ENCODE measurements at regions not wholly inside any gene's neighbourhood (a gene's known extent, or its start where the extent isn't known, plus 50 kb on each side); places are given as distances from the start of the nearest gene placed in this dataset.
"Not testable (repeated sequence)": the region's sequence is repeated elsewhere in the genome, so short reads cannot be mapped to it uniquely, and the experiment has no call there.

DNA sequence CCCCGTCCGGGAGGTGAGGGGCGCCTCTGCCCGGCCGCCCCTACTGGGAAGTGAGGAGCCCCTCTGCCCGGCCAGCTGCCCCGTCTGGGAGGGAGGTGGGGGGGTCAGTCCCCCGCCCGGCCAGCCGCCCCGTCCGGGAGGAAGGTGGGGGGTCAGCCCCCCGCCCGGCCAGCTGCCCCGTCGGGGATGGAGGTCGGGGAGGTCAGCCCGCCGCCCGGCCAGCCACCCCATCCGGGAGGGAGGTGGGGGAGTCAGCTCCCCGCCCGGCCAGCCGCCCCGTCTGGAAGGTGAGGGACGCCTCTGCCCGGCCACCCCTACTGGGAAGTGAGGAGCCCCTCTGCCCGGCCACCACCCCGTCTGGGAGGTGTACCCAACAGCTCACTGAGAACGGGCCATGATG, 175.3 kb upstream of the CRIM1 start:
- H3K79me2 ChIP-seq (ENCODE audit: insufficient read depth, low read length); H3K27me3 ChIP-seq (ENCODE audit: control insufficient read depth in 2 of 2, insufficient read depth in 2 of 2, low read length in 2 of 2); H4K20me1 ChIP-seq (ENCODE audit: insufficient read depth, low read length); H3K4me3 ChIP-seq (replicated peaks in 1 of 3; ENCODE audit: low read depth in 2 of 3, low read length in 3 of 3); H3K27ac Mint-ChIP-seq; H3K4me1 Mint-ChIP-seq; H3K4me2 ChIP-seq (replicated peaks; ENCODE audit: extremely low read depth, low read length, poor library complexity, severe bottlenecking); H3K4me3 Mint-ChIP-seq; H3K9ac ChIP-seq (ENCODE audit: insufficient read depth, low read length, poor library complexity, severe bottlenecking); H3K9me3 ChIP-seq (replicated peaks in 1 of 2; ENCODE audit: control insufficient read depth in 1 of 2, insufficient read depth in 1 of 2, low read length in 2 of 2); H3K36me3 ChIP-seq (replicated peaks in 1 of 2; ENCODE audit: control insufficient read depth in 1 of 2, insufficient read depth in 2 of 2, low read length in 2 of 2); DNase-seq; H3K4me1 ChIP-seq (ENCODE audit: control insufficient read depth in 1 of 2, insufficient read depth in 2 of 2, low read length in 2 of 2); H3K36me3 Mint-ChIP-seq; H2AFZ ChIP-seq (ENCODE audit: insufficient read depth, low read depth, low read length, poor library complexity, severe bottlenecking); intact Hi-C loops (cut with micrococcal nuclease); H3K27me3 Mint-ChIP-seq (ENCODE audit: low read depth in 3 of 3); H3K27ac ChIP-seq (ENCODE audit: low read depth in 1 of 2, low read length in 2 of 2): not testable (repeated sequence)
- H3K9me3 Mint-ChIP-seq, result peaks cover 8 to 16% (median 10%) of the 10 kb centered on the region in 7 donors
- 98% methylated on average over 9 of the region's 30 CpGs for WGBS (ENCODE audit: insufficient coverage)

DNA sequence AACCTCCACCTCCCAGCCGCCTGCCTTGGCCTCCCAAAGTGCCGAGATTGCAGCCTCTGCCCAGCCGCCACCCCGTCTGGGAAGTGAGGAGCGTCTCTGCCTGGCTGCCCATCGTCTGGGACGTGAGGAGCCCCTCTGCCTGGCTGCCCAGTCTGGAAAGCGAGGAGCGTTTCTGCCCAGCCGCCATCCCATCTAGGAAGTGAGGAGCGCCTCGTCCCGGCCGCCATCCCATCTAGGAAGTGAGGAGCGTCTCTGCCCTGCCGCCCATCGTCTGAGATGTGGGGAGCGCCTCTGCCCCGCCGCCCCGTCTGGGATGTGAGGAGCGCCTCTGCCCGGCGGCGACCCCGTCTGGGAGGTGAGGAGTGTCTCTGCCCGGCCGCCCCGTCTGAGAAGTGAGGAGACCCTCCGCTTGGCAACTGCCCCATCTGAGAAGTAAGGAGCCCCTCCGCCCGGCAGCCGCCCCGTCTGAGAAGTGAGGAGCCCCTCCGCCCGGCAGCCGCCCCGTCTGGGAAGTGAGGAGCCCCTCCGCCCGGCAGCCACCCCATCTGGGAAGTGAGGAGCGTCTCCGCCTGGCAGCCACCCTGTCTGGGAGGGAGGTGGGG, 175.8 kb upstream of the CRIM1 start:
- H3K4me2 ChIP-seq (replicated peaks; ENCODE audit: extremely low read depth, low read length, poor library complexity, severe bottlenecking); H3K9ac ChIP-seq (ENCODE audit: insufficient read depth, low read length, poor library complexity, severe bottlenecking); H3K27ac ChIP-seq (ENCODE audit: low read depth in 1 of 2, low read length in 2 of 2); H3K4me1 ChIP-seq (ENCODE audit: control insufficient read depth in 1 of 2, insufficient read depth in 2 of 2, low read length in 2 of 2); H3K79me2 ChIP-seq (ENCODE audit: insufficient read depth, low read length); H3K36me3 Mint-ChIP-seq; H3K4me3 ChIP-seq (replicated peaks in 1 of 3; ENCODE audit: low read depth in 2 of 3, low read length in 3 of 3); H3K4me3 Mint-ChIP-seq; H3K9me3 ChIP-seq (replicated peaks in 1 of 2; ENCODE audit: control insufficient read depth in 1 of 2, insufficient read depth in 1 of 2, low read length in 2 of 2); DNase-seq; intact Hi-C loops (cut with micrococcal nuclease); H2AFZ ChIP-seq (ENCODE audit: insufficient read depth, low read depth, low read length, poor library complexity, severe bottlenecking); H3K4me1 Mint-ChIP-seq; H3K36me3 ChIP-seq (replicated peaks in 1 of 2; ENCODE audit: control insufficient read depth in 1 of 2, insufficient read depth in 2 of 2, low read length in 2 of 2); H4K20me1 ChIP-seq (ENCODE audit: insufficient read depth, low read length); H3K27me3 Mint-ChIP-seq (ENCODE audit: low read depth in 3 of 3); H3K27me3 ChIP-seq (ENCODE audit: control insufficient read depth in 2 of 2, insufficient read depth in 2 of 2, low read length in 2 of 2); H3K27ac Mint-ChIP-seq: not testable (repeated sequence)
- WGBS (ENCODE audit: insufficient coverage), result 93% methylated on average over 12 of the region's 42 CpGs
- H3K9me3 Mint-ChIP-seq, result peaks cover 7 to 16% (median 10%) of the 10 kb centered on the region in 7 donors

DNA sequence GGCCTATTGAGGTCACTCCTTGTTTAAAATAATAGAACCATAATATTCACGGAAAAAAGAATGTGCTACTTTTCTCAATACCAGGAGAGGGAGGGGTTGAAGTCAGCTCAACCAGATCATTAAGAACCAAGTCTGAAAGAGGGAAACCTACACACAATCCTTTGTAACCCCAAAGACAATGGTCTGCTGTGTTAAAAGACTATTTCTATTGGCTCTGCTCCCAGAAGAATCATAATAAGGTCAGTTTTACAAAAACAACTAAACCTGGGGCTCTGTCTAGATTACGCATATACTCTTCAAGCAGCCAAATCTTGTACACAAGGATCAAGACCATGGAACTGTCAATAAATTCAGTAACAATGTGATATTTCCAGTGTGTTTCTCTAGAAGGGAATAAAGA, 177.2 kb upstream of the CRIM1 start:
- no peaks in the 10 kb centered on the region for H3K27me3 ChIP-seq (ENCODE audit: control insufficient read depth in 2 of 2, insufficient read depth in 2 of 2, low read length in 2 of 2)

More for the DNA sequence above, 177.2 kb upstream of the CRIM1 start:
- no peak overlapping the region for H3K27ac Mint-ChIP-seq
- DNase-seq, result no peak
- peaks cover 7 to 16% (median 10%) of the 10 kb centered on the region in 7 donors for H3K9me3 Mint-ChIP-seq
- H4K20me1 ChIP-seq (ENCODE audit: insufficient read depth, low read length), result no peaks in the 10 kb centered on the region
- H3K4me3 Mint-ChIP-seq, result no peak overlapping the region
- H3K79me2 ChIP-seq (ENCODE audit: insufficient read depth, low read length), result no peaks in the 10 kb centered on the region
- H3K36me3 ChIP-seq (replicated peaks in 1 of 2; ENCODE audit: control insufficient read depth in 1 of 2, insufficient read depth in 2 of 2, low read length in 2 of 2), result no peaks in the 10 kb centered on the region
- no peak overlapping the region for H3K9ac ChIP-seq (ENCODE audit: insufficient read depth, low read length, poor library complexity, severe bottlenecking)
- TF ChIP-seq, protein P1, sequence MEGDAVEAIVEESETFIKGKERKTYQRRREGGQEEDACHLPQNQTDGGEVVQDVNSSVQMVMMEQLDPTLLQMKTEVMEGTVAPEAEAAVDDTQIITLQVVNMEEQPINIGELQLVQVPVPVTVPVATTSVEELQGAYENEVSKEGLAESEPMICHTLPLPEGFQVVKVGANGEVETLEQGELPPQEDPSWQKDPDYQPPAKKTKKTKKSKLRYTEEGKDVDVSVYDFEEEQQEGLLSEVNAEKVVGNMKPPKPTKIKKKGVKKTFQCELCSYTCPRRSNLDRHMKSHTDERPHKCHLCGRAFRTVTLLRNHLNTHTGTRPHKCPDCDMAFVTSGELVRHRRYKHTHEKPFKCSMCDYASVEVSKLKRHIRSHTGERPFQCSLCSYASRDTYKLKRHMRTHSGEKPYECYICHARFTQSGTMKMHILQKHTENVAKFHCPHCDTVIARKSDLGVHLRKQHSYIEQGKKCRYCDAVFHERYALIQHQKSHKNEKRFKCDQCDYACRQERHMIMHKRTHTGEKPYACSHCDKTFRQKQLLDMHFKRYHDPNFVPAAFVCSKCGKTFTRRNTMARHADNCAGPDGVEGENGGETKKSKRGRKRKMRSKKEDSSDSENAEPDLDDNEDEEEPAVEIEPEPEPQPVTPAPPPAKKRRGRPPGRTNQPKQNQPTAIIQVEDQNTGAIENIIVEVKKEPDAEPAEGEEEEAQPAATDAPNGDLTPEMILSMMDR (IDR thresholded peaks at IDR 0.05), result no peak
- H2AFZ ChIP-seq (ENCODE audit: insufficient read depth, low read depth, low read length, poor library complexity, severe bottlenecking), result no peak overlapping the region
- intact Hi-C loops (cut with micrococcal nuclease), result no loop called here
- H3K27ac ChIP-seq (ENCODE audit: low read depth in 1 of 2, low read length in 2 of 2), result no peak overlapping the region
- H3K9me3 ChIP-seq (replicated peaks in 1 of 2; ENCODE audit: control insufficient read depth in 1 of 2, insufficient read depth in 1 of 2, low read length in 2 of 2), result peaks cover 0 to 4% of the 10 kb centered on the region in 2 donors
- H3K4me1 Mint-ChIP-seq, result no peaks in the 10 kb centered on the region
- peaks cover 0 to 2% (median 0%) of the 10 kb centered on the region in 3 donors for H3K27me3 Mint-ChIP-seq (ENCODE audit: low read depth in 3 of 3)
- H3K4me2 ChIP-seq (replicated peaks; ENCODE audit: extremely low read depth, low read length, poor library complexity, severe bottlenecking), result no peak overlapping the region
- WGBS (ENCODE audit: insufficient coverage), result no CpG with 5 or more reads among the region's 2 CpGs
- no peak overlapping the region for H3K4me3 ChIP-seq (replicated peaks in 1 of 3; ENCODE audit: low read depth in 2 of 3, low read length in 3 of 3)
- no peaks in the 10 kb centered on the region for H3K4me1 ChIP-seq (ENCODE audit: control insufficient read depth in 1 of 2, insufficient read depth in 2 of 2, low read length in 2 of 2)
- no peaks in the 10 kb centered on the region for H3K36me3 Mint-ChIP-seq

Data from CD14-positive monocyte (primary cell).